CD4-positive, alpha-beta memory T cell (primary cell): ENCODE measurements at regions not wholly inside any gene's neighbourhood (a gene's known extent, or its start where the extent isn't known, plus 50 kb on each side); places are given as distances from the start of the nearest gene placed in this dataset.

Experiments
- CTCF ChIA-PET: fragments of 350-600 bp; sonication (Branson Sonifier 250); formaldehyde crosslinking; loops from one replicate; lab custom pipeline; 2021; ENCODE audit warnings: inconsistent platforms; ENCODE audit not compliant: partially characterized antibody; lab: Charles Lee
- POLR2A ChIA-PET: fragments of 350-600 bp; sonication (Branson Sonifier 250); formaldehyde crosslinking; loops from one replicate; lab custom pipeline; 2021; ENCODE audit not compliant: partially characterized antibody; lab: Charles Lee
- DNase-seq, 5 donors: peaks; one replicate each; pipeline versions ENCODE4 v3.0.0 to v3.0.0-alpha.2; 2020 to 2022; ENCODE audit warnings: mixed read lengths in 1 of 5
- H3K27ac ChIP-seq: one replicate; pipeline ENCODE4 v1.7.0; 2013; ENCODE audit warnings: low read depth, low read length
- H3K27me3 ChIP-seq: 2 replicates; pipeline ENCODE4 v1.7.0; 2013; ENCODE audit warnings: mild to moderate bottlenecking, low read length, moderate library complexity; ENCODE audit not compliant: insufficient read depth
- H3K36me3 ChIP-seq: 2 replicates; pipeline ENCODE4 v1.7.0; 2013; ENCODE audit warnings: mild to moderate bottlenecking, low read length, moderate library complexity; ENCODE audit not compliant: insufficient read depth
- H3K4me1 ChIP-seq: 2 replicates; pipeline ENCODE4 v1.7.0; 2013; ENCODE audit warnings: mild to moderate bottlenecking, low read length, moderate library complexity; ENCODE audit not compliant: insufficient read depth
- H3K4me3 ChIP-seq, 2 donors: one replicate each; pipeline ENCODE4 v1.7.0; 2013; ENCODE audit warnings: low read length in 2 of 2, mild to moderate bottlenecking in 1 of 2
- H3K9me3 ChIP-seq, 2 donors: one replicate each; pipeline ENCODE4 v1.7.0; 2013; ENCODE audit warnings: low read length in 2 of 2, control low read depth in 1 of 2; ENCODE audit not compliant: control insufficient read depth in 1 of 2
- H3K27ac Mint-ChIP-seq, 7 donors: one replicate each; pipeline ENCODE4 v1.8.0; 2020 to 2021; ENCODE audit warnings: mixed read lengths in 7 of 7, mild to moderate bottlenecking in 6 of 7, inconsistent platforms in 3 of 7, moderate library complexity in 3 of 7
- H3K27me3 Mint-ChIP-seq, 2 donors: one replicate each; pipeline ENCODE4 v1.8.0; 2020 to 2021; ENCODE audit warnings: mixed read lengths in 2 of 2
- H3K36me3 Mint-ChIP-seq, 2 donors: one replicate each; pipeline ENCODE4 v1.8.0; 2020 to 2021; ENCODE audit warnings: mixed read lengths in 2 of 2, inconsistent platforms in 1 of 2, mild to moderate bottlenecking in 1 of 2
- H3K4me1 Mint-ChIP-seq, 4 donors: one replicate each; pipeline ENCODE4 v1.8.0; 2020 to 2021; ENCODE audit warnings: mixed read lengths in 4 of 4, mild to moderate bottlenecking in 1 of 4
- H3K4me3 Mint-ChIP-seq, 8 donors: one replicate each; pipeline ENCODE4 v1.8.0; 2020 to 2021; ENCODE audit warnings: mixed read lengths in 8 of 8, mild to moderate bottlenecking in 7 of 8, moderate library complexity in 6 of 8, inconsistent platforms in 3 of 8
- H3K9me3 Mint-ChIP-seq, 8 donors: one replicate each; pipeline ENCODE4 v1.8.0; 2020 to 2021; ENCODE audit warnings: mixed read lengths in 8 of 8, mild to moderate bottlenecking in 5 of 8, inconsistent platforms in 3 of 8, moderate library complexity in 1 of 8
- intact Hi-C: fragments of 100-400 bp; cut with micrococcal nuclease; formaldehyde crosslinking; loops from one replicate; pipeline ENCODE4 v1.15.1; 2023

DNA sequence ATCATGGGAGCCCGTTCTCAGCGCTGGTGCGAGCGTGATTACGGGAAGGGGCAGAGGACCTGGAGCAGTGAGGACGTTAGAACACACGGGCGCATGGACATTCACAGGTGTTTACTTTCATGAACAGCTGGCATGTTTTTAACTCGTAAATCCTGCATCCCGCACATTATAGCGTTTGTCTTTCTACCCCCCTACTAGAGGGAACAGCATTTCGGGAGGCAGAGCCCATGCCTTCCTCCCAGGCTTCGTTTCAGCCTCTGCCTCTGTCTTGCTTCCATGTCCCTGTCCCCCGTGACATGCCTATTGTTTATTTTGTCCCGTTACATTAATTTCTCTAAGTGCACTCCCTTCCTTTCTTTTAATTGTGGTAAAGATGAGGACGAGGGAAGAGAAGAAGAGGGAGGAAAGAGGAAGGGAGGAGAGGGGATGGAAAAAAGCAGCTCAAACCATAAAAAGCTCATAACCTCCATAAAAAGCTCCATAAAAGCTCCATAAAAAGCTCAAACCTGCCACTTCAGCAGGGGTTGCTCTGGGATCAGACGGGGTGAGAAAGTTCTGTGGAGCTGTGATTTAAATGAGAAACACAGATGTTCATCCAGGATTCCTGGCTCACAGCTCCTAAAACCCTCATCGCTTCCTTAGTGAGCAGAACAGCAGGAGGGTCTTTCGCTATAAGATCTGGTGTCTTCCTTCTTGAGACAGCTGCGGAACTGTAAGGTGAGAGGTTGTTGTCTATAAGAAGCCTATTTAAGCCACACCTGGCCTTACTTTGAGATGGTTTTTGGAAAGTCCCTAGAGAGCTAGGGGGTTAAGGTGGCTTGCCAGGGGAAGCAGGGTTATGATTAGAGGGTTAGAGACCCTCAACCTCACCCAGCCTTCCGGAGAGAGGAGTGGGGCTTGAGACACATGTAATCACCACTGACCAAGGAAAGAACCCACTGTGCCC is 66.6 kb upstream of the SNTG2 start:
- Mint-ChIP-seq H3K36me3 (no peaks in the 10 kb centered on the region), H3K27me3 (peaks cover 8 to 24% of the 10 kb centered on the region in 2 donors), H3K27ac (no peak overlapping the region), H3K9me3 (peaks cover 0 to 2% (median 0%) of the 10 kb centered on the region in 8 donors), H3K4me1 (no peaks in the 10 kb centered on the region), H3K4me3 (no peak overlapping the region)
- Histone ChIP-seq H3K9me3 (no peaks in the 10 kb centered on the region), H3K27ac (no peak overlapping the region), H3K36me3 (no peaks in the 10 kb centered on the region), H3K27me3 (peaks cover 7% of the 10 kb centered on the region), H3K4me1 (no peaks in the 10 kb centered on the region), H3K4me3 (no peak overlapping the region)
- intact Hi-C loops = no loop called here
- no peak for DNase-seq
- CTCF ChIA-PET = no interaction called here
- POLR2A ChIA-PET = no interaction called here

- Histone ChIP-seq H3K4me1 (no peaks in the 10 kb centered on the region), H3K36me3 (no peaks in the 10 kb centered on the region), H3K4me3 (no peak overlapping the region), H3K9me3 (no peaks in the 10 kb centered on the region), H3K27ac (no peak overlapping the region), H3K27me3 (peaks cover 7% of the 10 kb centered on the region)
- Mint-ChIP-seq H3K27ac (no peak overlapping the region), H3K36me3 (no peaks in the 10 kb centered on the region), H3K4me1 (no peaks in the 10 kb centered on the region), H3K9me3 (no peaks in the 10 kb centered on the region), H3K4me3 (no peak overlapping the region), H3K27me3 (peaks cover 6 to 24% of the 10 kb centered on the region in 2 donors)
- ChIA-PET CTCF (no interaction called here), POLR2A (no interaction called here)
- no peak for DNase-seq
- intact Hi-C loops = no loop called here
Measured at GRCh38 chr2:883260-883802, 67.3 kb upstream of the SNTG2 start.

GRCh38 chr2:881204-881918 is 69.3 kb upstream of the SNTG2 start:
- Mint-ChIP-seq H3K27me3 (peaks cover 6 to 18% of the 10 kb centered on the region in 2 donors), H3K27ac (no peak overlapping the region), H3K36me3 (no peaks in the 10 kb centered on the region), H3K9me3 (no peaks in the 10 kb centered on the region), H3K4me3 (no peak overlapping the region), H3K4me1 (no peaks in the 10 kb centered on the region)
- no peak overlapping the region for H3K27ac ChIP-seq
- H3K4me3 ChIP-seq = no peak overlapping the region
- DNase-seq = no peak
- no peaks in the 10 kb centered on the region for H3K36me3 ChIP-seq
- H3K27me3 ChIP-seq = peaks cover 7% of the 10 kb centered on the region
- ChIA-PET CTCF (no interaction called here), POLR2A (no interaction called here)
- intact Hi-C loops = no loop called here
- no peaks in the 10 kb centered on the region for H3K9me3 ChIP-seq
- H3K4me1 ChIP-seq = no peaks in the 10 kb centered on the region

DNA sequence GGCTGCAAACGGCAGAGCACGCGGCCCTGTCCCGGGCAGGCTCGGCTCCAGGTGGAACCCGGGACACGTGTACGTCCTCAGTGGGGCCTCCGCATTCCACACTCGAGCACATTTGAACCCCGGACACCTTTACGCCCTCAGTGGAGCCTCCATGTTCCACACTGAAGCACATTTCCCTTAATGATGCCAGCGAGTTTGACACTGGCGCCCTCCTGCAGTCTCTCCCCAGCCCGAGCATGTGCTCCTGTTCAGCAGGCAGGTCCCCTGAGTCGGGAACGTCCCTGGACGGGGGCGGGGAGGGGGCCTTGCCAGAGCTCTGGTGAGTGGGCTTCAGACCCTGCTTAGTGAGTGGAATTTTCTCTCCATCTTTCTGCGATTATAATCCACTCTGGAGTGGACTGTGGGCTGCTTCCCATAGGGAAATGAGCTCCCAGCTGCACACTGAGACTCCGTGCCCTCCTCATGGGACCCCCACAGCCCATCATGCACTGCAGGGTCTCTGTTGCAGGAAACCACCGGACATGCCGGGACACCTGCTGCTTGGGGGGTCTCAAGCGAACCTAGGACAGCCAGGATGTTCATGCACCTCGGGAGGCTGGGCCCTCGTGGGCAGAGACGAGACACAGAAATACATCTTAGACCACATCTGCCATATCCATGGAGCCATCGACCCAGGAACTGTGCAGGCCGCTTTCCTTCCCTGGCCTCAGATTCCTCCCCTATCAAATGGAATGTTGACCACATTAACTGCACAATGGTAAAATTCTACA is 70.3 kb upstream of the SNTG2 start:
- Histone ChIP-seq H3K4me1 (no peaks in the 10 kb centered on the region), H3K27ac (no peak overlapping the region), H3K27me3 (peaks cover 7% of the 10 kb centered on the region), H3K9me3 (no peaks in the 10 kb centered on the region), H3K4me3 (no peak overlapping the region), H3K36me3 (no peaks in the 10 kb centered on the region)
- Mint-ChIP-seq H3K27ac (no peak overlapping the region), H3K36me3 (no peaks in the 10 kb centered on the region), H3K4me3 (no peak overlapping the region), H3K9me3 (no peaks in the 10 kb centered on the region), H3K27me3 (peaks cover 6 to 16% of the 10 kb centered on the region in 2 donors), H3K4me1 (no peaks in the 10 kb centered on the region)
- no peak for DNase-seq
- intact Hi-C loops = no loop called here
- ChIA-PET POLR2A (no interaction called here), CTCF (no interaction called here)

DNA sequence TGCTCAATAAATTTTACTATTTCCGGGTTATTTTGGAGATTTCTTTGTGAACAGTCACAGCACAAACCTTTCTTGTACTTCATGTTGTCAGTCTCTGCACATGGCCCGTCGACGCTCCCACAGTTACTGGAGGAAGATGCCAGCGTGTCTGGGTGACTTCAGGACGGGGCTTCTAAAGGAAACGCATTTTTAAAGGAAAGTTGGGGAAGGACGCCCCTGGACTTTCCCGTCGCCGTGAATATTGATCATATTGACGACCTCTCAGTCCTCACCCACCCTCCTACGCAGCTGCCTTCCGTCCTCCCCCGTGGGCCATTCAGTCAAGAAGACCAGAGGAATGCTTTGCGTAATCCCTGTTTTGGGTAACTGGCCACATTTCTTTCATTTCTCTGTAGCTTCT is 71.1 kb upstream of the SNTG2 start:
- no peak for DNase-seq

GRCh38 chr2:878245-878930 is 72.3 kb upstream of the SNTG2 start:
- Histone ChIP-seq H3K4me3 (no peak overlapping the region), H3K36me3 (no peaks in the 10 kb centered on the region), H3K27ac (no peak overlapping the region), H3K27me3 (peaks cover 7% of the 10 kb centered on the region), H3K9me3 (no peaks in the 10 kb centered on the region), H3K4me1 (no peaks in the 10 kb centered on the region)
- Mint-ChIP-seq H3K4me1 (no peaks in the 10 kb centered on the region), H3K9me3 (no peaks in the 10 kb centered on the region), H3K27ac (no peak overlapping the region), H3K4me3 (no peak overlapping the region), H3K27me3 (peaks cover 2 to 4% of the 10 kb centered on the region in 2 donors), H3K36me3 (no peaks in the 10 kb centered on the region)
- no peak for DNase-seq
- CTCF ChIA-PET = no interaction called here
- POLR2A ChIA-PET = no interaction called here
- intact Hi-C loops = no loop called here

More for the DNA sequence above, 71.1 kb upstream of the SNTG2 start:
- CTCF ChIA-PET = no interaction called here
- no peaks in the 10 kb centered on the region for H3K36me3 Mint-ChIP-seq
- Histone ChIP-seq H3K27me3 (peaks cover 7% of the 10 kb centered on the region), H3K9me3 (no peaks in the 10 kb centered on the region), H3K27ac (no peak overlapping the region), H3K4me1 (no peaks in the 10 kb centered on the region), H3K36me3 (no peaks in the 10 kb centered on the region), H3K4me3 (no peak overlapping the region)
- H3K27ac Mint-ChIP-seq = no peak overlapping the region
- intact Hi-C loops = no loop called here
- POLR2A ChIA-PET = no interaction called here
- H3K9me3 Mint-ChIP-seq = no peaks in the 10 kb centered on the region
- no peaks in the 10 kb centered on the region for H3K4me1 Mint-ChIP-seq
- peaks cover 4 to 9% of the 10 kb centered on the region in 2 donors for H3K27me3 Mint-ChIP-seq
- H3K4me3 Mint-ChIP-seq = no peak overlapping the region
